ENCODE measurements at regions not wholly inside any gene's neighbourhood (a gene's known extent, or its start where the extent isn't known, plus 50 kb on each side); places are given as distances from the start of the nearest gene placed in this dataset.

GRCh38 chr10:50972591-50972990 is 87.2 kb upstream of the A1CF start:
- Histone ChIP-seq H3K4me1 (ENCODE audit: insufficient read depth) (no peaks in the 10 kb centered on the region), H3K27me3 (no peaks in the 10 kb centered on the region), H3K27ac (no peak overlapping the region), H3K9me3 (no peaks in the 10 kb centered on the region), H3K4me3 (no peak overlapping the region), H3K36me3 (no peaks in the 10 kb centered on the region)
- 63 to 77% (median 77%) methylated on average over 4 of the region's 4 CpGs for WGBS, 3 donors
- no peak for TF ChIP-seq CTCF (IDR thresholded peaks at IDR 0.05)
- TF ChIP-seq POLR2A (IDR thresholded peaks at IDR 0.05) = no peak
- no peak for TF ChIP-seq EP300 (IDR thresholded peaks at IDR 0.05)
- no peak for DNase-seq
- intact Hi-C loops (cut with DNase I) = no loop called here

- no peak for DNase-seq
- H3K27me3 ChIP-seq = no peaks in the 10 kb centered on the region
- TF ChIP-seq CTCF (IDR thresholded peaks at IDR 0.05) (no peak), POLR2A (IDR thresholded peaks at IDR 0.05) (no peak), EP300 (IDR thresholded peaks at IDR 0.05) (no peak)
Observed at GRCh38 chr10:50981385-50981784, 92.9 kb upstream of the PRKG1 start.

GRCh38 chr10:50981904-50982303 is 92.4 kb upstream of the PRKG1 start:
- H3K4me1 ChIP-seq (ENCODE audit: insufficient read depth) = no peaks in the 10 kb centered on the region

More at GRCh38 chr10:50981385-50981784, 92.9 kb upstream of the PRKG1 start:
- intact Hi-C loops (cut with DNase I) = no loop called here
- Histone ChIP-seq H3K9me3 (no peaks in the 10 kb centered on the region), H3K36me3 (no peaks in the 10 kb centered on the region), H3K27ac (no peak overlapping the region), H3K4me1 (ENCODE audit: insufficient read depth) (no peaks in the 10 kb centered on the region), H3K4me3 (no peak overlapping the region)

GRCh38 chr10:50982989-50983388 is 91.3 kb upstream of the PRKG1 start:
- DNase-seq = no peak
- Histone ChIP-seq H3K27me3 (no peaks in the 10 kb centered on the region), H3K4me1 (ENCODE audit: insufficient read depth) (no peaks in the 10 kb centered on the region), H3K4me3 (no peak overlapping the region), H3K9me3 (no peaks in the 10 kb centered on the region), H3K27ac (no peak overlapping the region), H3K36me3 (no peaks in the 10 kb centered on the region)
- intact Hi-C loops (cut with DNase I) = no loop called here
- WGBS, 3 donors = 46 to 56% (median 46%) methylated on average over 4 of the region's 4 CpGs
- TF ChIP-seq CTCF (IDR thresholded peaks at IDR 0.05) = no peak
- TF ChIP-seq POLR2A (IDR thresholded peaks at IDR 0.05) = no peak
- TF ChIP-seq EP300 (IDR thresholded peaks at IDR 0.05) = no peak

More at GRCh38 chr10:50981904-50982303, 92.4 kb upstream of the PRKG1 start:
- Histone ChIP-seq H3K36me3 (no peaks in the 10 kb centered on the region), H3K27ac (no peak overlapping the region), H3K4me3 (no peak overlapping the region), H3K9me3 (no peaks in the 10 kb centered on the region), H3K27me3 (no peaks in the 10 kb centered on the region)
- intact Hi-C loops (cut with DNase I) = no loop called here
- no peak for TF ChIP-seq EP300 (IDR thresholded peaks at IDR 0.05)
- TF ChIP-seq POLR2A (IDR thresholded peaks at IDR 0.05) = no peak
- no peak for TF ChIP-seq CTCF (IDR thresholded peaks at IDR 0.05)
- DNase-seq = no peak
- 84 to 96% (median 89%) methylated on average over 1 of the region's 1 CpG for WGBS, 3 donors

GRCh38 chr10:50987934-50988333 is 86.4 kb upstream of the PRKG1 start:
- no peak for TF ChIP-seq CTCF (IDR thresholded peaks at IDR 0.05)
- no peak for TF ChIP-seq EP300 (IDR thresholded peaks at IDR 0.05)
- TF ChIP-seq POLR2A (IDR thresholded peaks at IDR 0.05) = no peak
- no peaks in the 10 kb centered on the region for H3K9me3 ChIP-seq
- 86 to 88% (median 87%) methylated on average over 2 of the region's 2 CpGs for WGBS, 3 donors

More at GRCh38 chr10:50987934-50988333, 86.4 kb upstream of the PRKG1 start:
- no peak overlapping the region for H3K27ac ChIP-seq
- no peaks in the 10 kb centered on the region for H3K36me3 ChIP-seq
- H3K27me3 ChIP-seq = no peaks in the 10 kb centered on the region
- H3K4me1 ChIP-seq (ENCODE audit: insufficient read depth) = peaks cover 2% of the 10 kb centered on the region
- intact Hi-C loops (cut with DNase I) = no loop called here
- no peak for DNase-seq
- H3K4me3 ChIP-seq = no peak overlapping the region

Data from ovary (tissue), 7 donors.